ENCODE measurements at regions not wholly inside any gene's neighbourhood (a gene's known extent, or its start where the extent isn't known, plus 50 kb on each side); places are given as distances from the start of the nearest gene placed in this dataset.
"Not testable (repeated sequence)": the region's sequence is repeated elsewhere in the genome, so short reads cannot be mapped to it uniquely, and the experiment has no call there.

GRCh38 chr7:70893422-70893821 lies 238.5 kb upstream of the GALNT17 start:
- no peak for DNase-seq (ENCODE audit: low spot score in 2 of 2)
- H3K27me3 ChIP-seq, result no peaks in the 10 kb centered on the region
- H3K27ac ChIP-seq, result no peak overlapping the region
- H3K4me3 ChIP-seq, result no peak overlapping the region
- TF ChIP-seq POLR2A (IDR thresholded peaks at IDR 0.05) (no peak), EP300 (IDR thresholded peaks at IDR 0.05) (no peak), CTCF (IDR thresholded peaks at IDR 0.05) (no peak)
- 88 to 90% methylated on average over 10 of the region's 10 CpGs for WGBS, 2 donors
- no peaks in the 10 kb centered on the region for H3K36me3 ChIP-seq
- H3K4me1 ChIP-seq, result no peaks in the 10 kb centered on the region
- peaks cover 0 to 30% (median 2%) of the 10 kb centered on the region in 4 donors for H3K9me3 ChIP-seq

- peaks cover 0 to 23% (median 2%) of the 10 kb centered on the region in 4 donors for H3K9me3 ChIP-seq
- no peak overlapping the region for H3K27ac ChIP-seq
- H3K4me1 ChIP-seq, result no peaks in the 10 kb centered on the region
- TF ChIP-seq CTCF (IDR thresholded peaks at IDR 0.05), result no peak
- no peak for TF ChIP-seq POLR2A (IDR thresholded peaks at IDR 0.05)
- no peak for TF ChIP-seq EP300 (IDR thresholded peaks at IDR 0.05)
- DNase-seq (ENCODE audit: low spot score in 2 of 2), result no peak
- no peak overlapping the region for H3K4me3 ChIP-seq
- no peaks in the 10 kb centered on the region for H3K36me3 ChIP-seq
- no peaks in the 10 kb centered on the region for H3K27me3 ChIP-seq
- 72 to 76% methylated on average over 4 of the region's 4 CpGs for WGBS, 2 donors
Observed at GRCh38 chr7:70893971-70894715, 237.8 kb upstream of the GALNT17 start.

- no peaks in the 10 kb centered on the region for H3K4me1 ChIP-seq
- H3K4me3 ChIP-seq, result no peak overlapping the region
- TF ChIP-seq EP300 (IDR thresholded peaks at IDR 0.05) (no peak), CTCF (IDR thresholded peaks at IDR 0.05) (no peak), POLR2A (IDR thresholded peaks at IDR 0.05) (no peak)
- peaks cover 0 to 18% (median 2%) of the 10 kb centered on the region in 4 donors for H3K9me3 ChIP-seq
- H3K27ac ChIP-seq, result no peak overlapping the region
- H3K36me3 ChIP-seq, result no peaks in the 10 kb centered on the region
- no peak for DNase-seq (ENCODE audit: low spot score in 2 of 2)
- WGBS, 2 donors, result 85 to 90% methylated on average over 6 of the region's 6 CpGs
- H3K27me3 ChIP-seq, result no peaks in the 10 kb centered on the region
Observed at GRCh38 chr7:70894799-70895198, 237.1 kb upstream of the GALNT17 start.

GRCh38 chr7:70895337-70896200 lies 236.4 kb upstream of the GALNT17 start:
- 50% methylated on average over 7 of the region's 7 CpGs for WGBS, 2 donors
- DNase-seq (ENCODE audit: low spot score in 2 of 2); H3K4me1 ChIP-seq: not testable (repeated sequence)

GRCh38 chr7:70907259-70908247 lies 224.4 kb upstream of the GALNT17 start:
- no peaks in the 10 kb centered on the region for H3K27me3 ChIP-seq
- no peaks in the 10 kb centered on the region for H3K36me3 ChIP-seq
- no peaks in the 10 kb centered on the region for H3K4me1 ChIP-seq
- no peak for DNase-seq (ENCODE audit: low spot score in 2 of 2)
- no peak overlapping the region for H3K27ac ChIP-seq
- TF ChIP-seq EP300 (IDR thresholded peaks at IDR 0.05) (no peak), POLR2A (IDR thresholded peaks at IDR 0.05) (no peak), CTCF (IDR thresholded peaks at IDR 0.05) (no peak)
- H3K4me3 ChIP-seq, result no peak overlapping the region
- peaks cover 0 to 15% (median 2%) of the 10 kb centered on the region in 4 donors for H3K9me3 ChIP-seq
- WGBS, 2 donors, result 75 to 85% methylated on average over 6 of the region's 6 CpGs

More at GRCh38 chr7:70895337-70896200, 236.4 kb upstream of the GALNT17 start:
- H3K27me3 ChIP-seq, H3K36me3 ChIP-seq, H3K4me3 ChIP-seq, H3K27ac ChIP-seq: not testable (repeated sequence)
- peaks cover 0 to 10% (median under 1%) of the 10 kb centered on the region in 4 donors for H3K9me3 ChIP-seq
